MM.1S (cell line): ENCODE measurements at regions not wholly inside any gene's neighbourhood (a gene's known extent, or its start where the extent isn't known, plus 50 kb on each side); places are given as distances from the start of the nearest gene placed in this dataset.

Experiments
- CTCF ChIP-seq: fragments of 300-600 bp; sonication (generic); IDR thresholded peaks from 2 replicates; pipeline ENCODE4 v1.5.1; 2016; ENCODE audit warnings: antibody characterized with exemption, low read length, mixed read lengths
- EZH2 ChIP-seq: fragments of 300-600 bp; sonication (generic); optimal IDR thresholded peaks from 2 replicates; pipeline ENCODE3; 2017; ENCODE audit warnings: low read depth, mild to moderate bottlenecking, antibody characterized with exemption, low read length, mixed read lengths
- EZH2phosphoT487 ChIP-seq: fragments of 300-600 bp; sonication (generic); IDR thresholded peaks from 2 replicates; pipeline ENCODE4 v1.6.1; 2018; ENCODE audit warnings: antibody characterized with exemption, low read length

GRCh38 chr18:6653880-6654279 is 75.6 kb upstream of the ARHGAP28 start:
- TF ChIP-seq CTCF (no peak), EZH2phosphoT487 (no peak), EZH2 (no peak)
